ENCODE measurements at regions not wholly inside any gene's neighbourhood (a gene's known extent, or its start where the extent isn't known, plus 50 kb on each side); places are given as distances from the start of the nearest gene placed in this dataset.

GRCh38 chr15:35737441-35737840 is 191.5 kb upstream of the DPH6 start:
- H3K9me2 ChIP-seq (ENCODE audit: insufficient read depth), result no peaks in the 10 kb centered on the region
- H3K36me3 ChIP-seq (ENCODE audit: low read depth), result no peaks in the 10 kb centered on the region
- H3K27ac ChIP-seq, result no peak overlapping the region
- no peak overlapping the region for H2AFZ ChIP-seq
- H3K27me3 ChIP-seq (ENCODE audit: insufficient read depth, low read depth), result no peaks in the 10 kb centered on the region
- no TSS peak for BruUV-seq (replicated peaks)
- no peak overlapping the region for H3K4me3 ChIP-seq
- POLR2A ChIA-PET (ENCODE audit: unreplicated experiment), result interaction anchor here (0.5 kb wide), 1 partner anchor 40 kb away, joined by 15 read pairs; no protein-coding TSS in a partner anchor
- CTCF ChIA-PET, result interaction anchor here (0.6 kb wide), 1 partner anchor 444 kb away, joined by 4 read pairs; no protein-coding TSS in a partner anchor
- intact Hi-C loops (cut with micrococcal nuclease; ENCODE audit: unreplicated experiment), result no loop called here
- TF ChIP-seq CTCF (conservative IDR thresholded peaks at IDR 0.05), result no peak
- TF ChIP-seq EZH2 (IDR thresholded peaks at IDR 0.05; ENCODE audit: low read depth), result no peak
- peaks cover 16% of the 10 kb centered on the region; the same call in 1 of the 2 replicates for H3K4me1 ChIP-seq (replicated peaks; ENCODE audit: insufficient read depth)
- no peak overlapping the region for H3K4me2 ChIP-seq
- H3K79me2 ChIP-seq (ENCODE audit: low read depth), result no peaks in the 10 kb centered on the region
- no peaks in the 10 kb centered on the region; the same call in 1 of the 2 replicates for H3K9me3 ChIP-seq (ENCODE audit: insufficient read depth, low read depth)
- H4K20me1 ChIP-seq (ENCODE audit: insufficient read depth), result no peaks in the 10 kb centered on the region
- no peaks in the 10 kb centered on the region for H3F3A ChIP-seq (ENCODE audit: insufficient read depth, low read depth)
- no peak for DNase-seq

- Histone ChIP-seq H2AFZ (no peak overlapping the region), H3K4me1 (replicated peaks; ENCODE audit: insufficient read depth) (peaks cover 16% of the 10 kb centered on the region; the same call in 1 of the 2 replicates), H3K9me3 (ENCODE audit: insufficient read depth, low read depth) (no peaks in the 10 kb centered on the region; the same call in 1 of the 2 replicates), H3K4me3 (no peak overlapping the region), H4K20me1 (ENCODE audit: insufficient read depth) (no peaks in the 10 kb centered on the region), H3K79me2 (ENCODE audit: low read depth) (no peaks in the 10 kb centered on the region), H3K9me2 (ENCODE audit: insufficient read depth) (no peaks in the 10 kb centered on the region), H3K27ac (no peak overlapping the region), H3K36me3 (ENCODE audit: low read depth) (no peaks in the 10 kb centered on the region), H3F3A (ENCODE audit: insufficient read depth, low read depth) (no peaks in the 10 kb centered on the region), H3K27me3 (ENCODE audit: insufficient read depth, low read depth) (no peaks in the 10 kb centered on the region), H3K4me2 (no peak overlapping the region)
- CTCF ChIA-PET, result no interaction called here
- DNase-seq, result peak in 1 of 2 experiments; percentile 39
- TF ChIP-seq CTCF (conservative IDR thresholded peaks at IDR 0.05) (no peak), EZH2 (IDR thresholded peaks at IDR 0.05; ENCODE audit: low read depth) (no peak)
- no TSS peak for BruUV-seq (replicated peaks)
- POLR2A ChIA-PET (ENCODE audit: unreplicated experiment), result interaction anchor here (0.6 to 0.7 kb wide), 2 partner anchors 19 to 1039 kb away, joined by 3 to 5 read pairs; no protein-coding TSS in a partner anchor
- intact Hi-C loops (cut with micrococcal nuclease; ENCODE audit: unreplicated experiment), result no loop called here
Measured at GRCh38 chr15:35738370-35738769, 192.4 kb upstream of the DPH6 start.

GRCh38 chr15:35740761-35741160 is 194.8 kb upstream of the DPH6 start:
- Histone ChIP-seq H3K79me2 (ENCODE audit: low read depth) (no peaks in the 10 kb centered on the region), H3K9me3 (ENCODE audit: insufficient read depth, low read depth) (no peaks in the 10 kb centered on the region; the same call in 1 of the 2 replicates), H3K27ac (no peak overlapping the region), H3K4me1 (replicated peaks; ENCODE audit: insufficient read depth) (peaks cover 16% of the 10 kb centered on the region; the same call in 1 of the 2 replicates), H3K9me2 (ENCODE audit: insufficient read depth) (no peaks in the 10 kb centered on the region), H3F3A (ENCODE audit: insufficient read depth, low read depth) (no peaks in the 10 kb centered on the region), H3K4me2 (no peak overlapping the region), H2AFZ (no peak overlapping the region), H3K36me3 (ENCODE audit: low read depth) (no peaks in the 10 kb centered on the region), H4K20me1 (ENCODE audit: insufficient read depth) (no peaks in the 10 kb centered on the region), H3K27me3 (ENCODE audit: insufficient read depth, low read depth) (no peaks in the 10 kb centered on the region), H3K4me3 (no peak overlapping the region)
- BruUV-seq (replicated peaks), result no TSS peak
- no peak for DNase-seq
- CTCF ChIA-PET, result no interaction called here
- POLR2A ChIA-PET (ENCODE audit: unreplicated experiment), result no interaction called here
- intact Hi-C loops (cut with micrococcal nuclease; ENCODE audit: unreplicated experiment), result no loop called here
- TF ChIP-seq CTCF (conservative IDR thresholded peaks at IDR 0.05) (no peak), EZH2 (IDR thresholded peaks at IDR 0.05; ENCODE audit: low read depth) (no peak)

Data from PC-9 (cell line).